ENCODE measurements at regions not wholly inside any gene's neighbourhood (a gene's known extent, or its start where the extent isn't known, plus 50 kb on each side); places are given as distances from the start of the nearest gene placed in this dataset.

- TF ChIP-seq EZH2 (IDR thresholded peaks at IDR 0.05; ENCODE audit: low read length, unreplicated experiment): no peak
- TF ChIP-seq, protein P1, sequence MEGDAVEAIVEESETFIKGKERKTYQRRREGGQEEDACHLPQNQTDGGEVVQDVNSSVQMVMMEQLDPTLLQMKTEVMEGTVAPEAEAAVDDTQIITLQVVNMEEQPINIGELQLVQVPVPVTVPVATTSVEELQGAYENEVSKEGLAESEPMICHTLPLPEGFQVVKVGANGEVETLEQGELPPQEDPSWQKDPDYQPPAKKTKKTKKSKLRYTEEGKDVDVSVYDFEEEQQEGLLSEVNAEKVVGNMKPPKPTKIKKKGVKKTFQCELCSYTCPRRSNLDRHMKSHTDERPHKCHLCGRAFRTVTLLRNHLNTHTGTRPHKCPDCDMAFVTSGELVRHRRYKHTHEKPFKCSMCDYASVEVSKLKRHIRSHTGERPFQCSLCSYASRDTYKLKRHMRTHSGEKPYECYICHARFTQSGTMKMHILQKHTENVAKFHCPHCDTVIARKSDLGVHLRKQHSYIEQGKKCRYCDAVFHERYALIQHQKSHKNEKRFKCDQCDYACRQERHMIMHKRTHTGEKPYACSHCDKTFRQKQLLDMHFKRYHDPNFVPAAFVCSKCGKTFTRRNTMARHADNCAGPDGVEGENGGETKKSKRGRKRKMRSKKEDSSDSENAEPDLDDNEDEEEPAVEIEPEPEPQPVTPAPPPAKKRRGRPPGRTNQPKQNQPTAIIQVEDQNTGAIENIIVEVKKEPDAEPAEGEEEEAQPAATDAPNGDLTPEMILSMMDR (conservative IDR thresholded peaks at IDR 0.05; ENCODE audit: low read depth, low read length): peak; percentile 83
- no peak for TF ChIP-seq EZH2phosphoT487 (IDR thresholded peaks at IDR 0.05; ENCODE audit: borderline replicate concordance, low read length)
Measured at GRCh38 chr3:76585794-76586392, 454.0 kb upstream of the ROBO2 start.
